ENCODE measurements at regions not wholly inside any gene's neighbourhood (a gene's known extent, or its start where the extent isn't known, plus 50 kb on each side); places are given as distances from the start of the nearest gene placed in this dataset.

- H3K27ac ChIP-seq (ENCODE audit: low read depth, low read length) = no peak overlapping the region
- no peaks in the 10 kb centered on the region for H3K9me3 ChIP-seq (ENCODE audit: insufficient read depth, low read depth, low read length)
- H3K9ac ChIP-seq (ENCODE audit: low read depth, low read length) = no peak overlapping the region
- H3K27me3 ChIP-seq (ENCODE audit: insufficient read depth, low read length) = no peaks in the 10 kb centered on the region
- H3K4me3 ChIP-seq (ENCODE audit: low read length) = no peak overlapping the region
- H3K4me1 ChIP-seq (ENCODE audit: insufficient read depth, low read length) = no peaks in the 10 kb centered on the region
- 97% methylated on average over 4 of the region's 4 CpGs for WGBS
- no peaks in the 10 kb centered on the region for H3K36me3 ChIP-seq (ENCODE audit: insufficient read depth, low read length)
Observed at GRCh38 chr2:210795506-210795905, 239.1 kb downstream of the CPS1 start.

GRCh38 chr2:210798180-210798579 lies 241.8 kb downstream of the CPS1 start:
- no peak overlapping the region for H3K4me3 ChIP-seq (ENCODE audit: low read length)
- no peaks in the 10 kb centered on the region for H3K36me3 ChIP-seq (ENCODE audit: insufficient read depth, low read length)
- WGBS = 61% methylated on average over 1 of the region's 1 CpG
- no peaks in the 10 kb centered on the region for H3K4me1 ChIP-seq (ENCODE audit: insufficient read depth, low read length)
- no peak overlapping the region for H3K27ac ChIP-seq (ENCODE audit: low read depth, low read length)
- H3K9me3 ChIP-seq (ENCODE audit: insufficient read depth, low read depth, low read length) = no peaks in the 10 kb centered on the region
- H3K27me3 ChIP-seq (ENCODE audit: insufficient read depth, low read length) = no peaks in the 10 kb centered on the region
- no peak overlapping the region for H3K9ac ChIP-seq (ENCODE audit: low read depth, low read length)

- Histone ChIP-seq H3K9ac (ENCODE audit: low read depth, low read length) (no peak overlapping the region), H3K27ac (ENCODE audit: low read depth, low read length) (no peak overlapping the region), H3K27me3 (ENCODE audit: insufficient read depth, low read length) (no peaks in the 10 kb centered on the region), H3K9me3 (ENCODE audit: insufficient read depth, low read depth, low read length) (no peaks in the 10 kb centered on the region), H3K4me3 (ENCODE audit: low read length) (no peak overlapping the region), H3K4me1 (ENCODE audit: insufficient read depth, low read length) (0 out of 2 replicates have a peak, but pooled peaks cover 4% of the 10 kb centered on the region), H3K36me3 (ENCODE audit: insufficient read depth, low read length) (no peaks in the 10 kb centered on the region)
- no CpG with 5 or more reads among the region's 1 CpG for WGBS
Observed at GRCh38 chr2:210814251-210815025, 258.0 kb downstream of the CPS1 start.

DNA sequence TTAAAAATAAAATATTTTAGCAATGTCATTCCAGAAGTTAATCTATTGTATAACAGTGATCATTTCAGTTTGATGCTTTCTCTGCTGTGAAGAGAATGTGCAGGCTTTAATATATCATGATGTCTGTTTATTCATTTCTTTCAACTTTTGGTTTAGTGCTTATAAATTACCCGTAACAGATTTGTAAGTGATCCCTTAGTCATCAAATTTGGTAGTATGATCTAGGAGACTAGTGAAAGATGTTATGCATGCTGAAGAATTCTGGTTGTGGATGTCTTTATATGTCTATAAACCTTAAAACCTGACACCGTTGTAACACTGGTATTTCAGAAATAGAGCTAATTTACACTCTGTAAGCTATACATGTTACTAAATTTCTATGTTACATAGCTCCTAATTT lies 260.4 kb downstream of the CPS1 start:
- WGBS = 95% methylated on average over 1 of the region's 2 CpGs
- H3K4me3 ChIP-seq (ENCODE audit: low read length) = no peak overlapping the region
- H3K36me3 ChIP-seq (ENCODE audit: insufficient read depth, low read length) = no peaks in the 10 kb centered on the region
- H3K9me3 ChIP-seq (ENCODE audit: insufficient read depth, low read depth, low read length) = no peaks in the 10 kb centered on the region
- 0 out of 2 replicates have a peak, but pooled peaks cover 4% of the 10 kb centered on the region for H3K4me1 ChIP-seq (ENCODE audit: insufficient read depth, low read length)
- H3K9ac ChIP-seq (ENCODE audit: low read depth, low read length) = no peak overlapping the region
- no peak overlapping the region for H3K27ac ChIP-seq (ENCODE audit: low read depth, low read length)
- no peaks in the 10 kb centered on the region for H3K27me3 ChIP-seq (ENCODE audit: insufficient read depth, low read length)

GRCh38 chr2:210818473-210818872 lies 262.1 kb downstream of the CPS1 start:
- 94% methylated on average over 3 of the region's 3 CpGs for WGBS
- H3K9ac ChIP-seq (ENCODE audit: low read depth, low read length) = no peak overlapping the region
- no peaks in the 10 kb centered on the region for H3K27me3 ChIP-seq (ENCODE audit: insufficient read depth, low read length)
- H3K4me1 ChIP-seq (ENCODE audit: insufficient read depth, low read length) = 0 out of 2 replicates have a peak, but pooled peaks cover 4% of the 10 kb centered on the region
- no peaks in the 10 kb centered on the region for H3K9me3 ChIP-seq (ENCODE audit: insufficient read depth, low read depth, low read length)
- no peak overlapping the region for H3K27ac ChIP-seq (ENCODE audit: low read depth, low read length)
- H3K4me3 ChIP-seq (ENCODE audit: low read length) = no peak overlapping the region
- H3K36me3 ChIP-seq (ENCODE audit: insufficient read depth, low read length) = no peaks in the 10 kb centered on the region

GRCh38 chr2:210833403-210833802 lies 277.0 kb downstream of the CPS1 start:
- Histone ChIP-seq H3K9me3 (ENCODE audit: insufficient read depth, low read depth, low read length) (no peaks in the 10 kb centered on the region), H3K9ac (ENCODE audit: low read depth, low read length) (no peak overlapping the region), H3K27ac (ENCODE audit: low read depth, low read length) (no peak overlapping the region), H3K27me3 (ENCODE audit: insufficient read depth, low read length) (no peaks in the 10 kb centered on the region), H3K4me1 (ENCODE audit: insufficient read depth, low read length) (no peaks in the 10 kb centered on the region), H3K36me3 (ENCODE audit: insufficient read depth, low read length) (no peaks in the 10 kb centered on the region), H3K4me3 (ENCODE audit: low read length) (no peak overlapping the region)

DNA sequence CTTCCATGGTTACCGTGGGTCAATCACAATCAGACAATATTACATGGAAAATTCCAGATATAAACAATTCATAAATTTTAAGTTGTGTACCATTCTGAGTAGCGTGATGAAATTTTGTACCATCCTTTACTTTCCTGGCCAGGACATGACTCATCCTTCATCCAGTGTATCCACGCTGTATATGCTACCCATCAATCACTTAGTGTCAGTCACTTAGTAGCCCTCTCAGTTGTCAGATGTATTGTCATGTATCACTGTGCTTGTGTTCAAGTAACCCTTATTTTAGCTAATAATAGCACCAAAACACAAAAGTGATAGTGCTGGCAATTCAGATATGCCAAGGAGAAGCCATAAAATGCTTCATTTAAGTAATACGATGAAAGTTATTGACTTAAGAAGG lies 282.6 kb downstream of the CPS1 start:
- H3K4me1 ChIP-seq (ENCODE audit: insufficient read depth, low read length) = 0 out of 2 replicates have a peak, but pooled peaks cover 7% of the 10 kb centered on the region
- H3K9me3 ChIP-seq (ENCODE audit: insufficient read depth, low read depth, low read length) = no peaks in the 10 kb centered on the region
- no peak overlapping the region for H3K4me3 ChIP-seq (ENCODE audit: low read length)
- H3K27me3 ChIP-seq (ENCODE audit: insufficient read depth, low read length) = no peaks in the 10 kb centered on the region
- no peak overlapping the region for H3K9ac ChIP-seq (ENCODE audit: low read depth, low read length)
- H3K27ac ChIP-seq (ENCODE audit: low read depth, low read length) = no peak overlapping the region
- H3K36me3 ChIP-seq (ENCODE audit: insufficient read depth, low read length) = no peaks in the 10 kb centered on the region
- 92% methylated on average over 4 of the region's 4 CpGs for WGBS

GRCh38 chr2:210839450-210839849 lies 283.1 kb downstream of the CPS1 start:
- 0 out of 2 replicates have a peak, but pooled peaks cover 7% of the 10 kb centered on the region for H3K4me1 ChIP-seq (ENCODE audit: insufficient read depth, low read length)
- no peak overlapping the region for H3K27ac ChIP-seq (ENCODE audit: low read depth, low read length)
- H3K9ac ChIP-seq (ENCODE audit: low read depth, low read length) = no peak overlapping the region
- no peak overlapping the region for H3K4me3 ChIP-seq (ENCODE audit: low read length)
- H3K36me3 ChIP-seq (ENCODE audit: insufficient read depth, low read length) = no peaks in the 10 kb centered on the region
- no peaks in the 10 kb centered on the region for H3K9me3 ChIP-seq (ENCODE audit: insufficient read depth, low read depth, low read length)
- H3K27me3 ChIP-seq (ENCODE audit: insufficient read depth, low read length) = no peaks in the 10 kb centered on the region

GRCh38 chr2:210842896-210843295 lies 286.5 kb downstream of the CPS1 start:
- 67% methylated on average over 3 of the region's 3 CpGs for WGBS
- Histone ChIP-seq H3K27ac (ENCODE audit: low read depth, low read length) (no peak overlapping the region), H3K4me1 (ENCODE audit: insufficient read depth, low read length) (0 out of 2 replicates have a peak, but pooled peaks cover 7% of the 10 kb centered on the region), H3K27me3 (ENCODE audit: insufficient read depth, low read length) (no peaks in the 10 kb centered on the region), H3K4me3 (ENCODE audit: low read length) (no peak overlapping the region), H3K9ac (ENCODE audit: low read depth, low read length) (no peak overlapping the region), H3K9me3 (ENCODE audit: insufficient read depth, low read depth, low read length) (no peaks in the 10 kb centered on the region), H3K36me3 (ENCODE audit: insufficient read depth, low read length) (no peaks in the 10 kb centered on the region)

- 100% methylated on average over 1 of the region's 1 CpG for WGBS
- no peak overlapping the region for H3K4me3 ChIP-seq (ENCODE audit: low read length)
- no peaks in the 10 kb centered on the region for H3K36me3 ChIP-seq (ENCODE audit: insufficient read depth, low read length)
- no peak overlapping the region for H3K27ac ChIP-seq (ENCODE audit: low read depth, low read length)
- no peaks in the 10 kb centered on the region for H3K9me3 ChIP-seq (ENCODE audit: insufficient read depth, low read depth, low read length)
- H3K4me1 ChIP-seq (ENCODE audit: insufficient read depth, low read length) = 0 out of 2 replicates have a peak, but pooled peaks cover 7% of the 10 kb centered on the region
- H3K27me3 ChIP-seq (ENCODE audit: insufficient read depth, low read length) = no peaks in the 10 kb centered on the region
- H3K9ac ChIP-seq (ENCODE audit: low read depth, low read length) = no peak overlapping the region
Observed at GRCh38 chr2:210844016-210844415, 287.6 kb downstream of the CPS1 start.

- peaks cover 47% of the 10 kb centered on the region for H3K4me1 ChIP-seq (ENCODE audit: insufficient read depth, low read length)
- no peak overlapping the region for H3K9ac ChIP-seq (ENCODE audit: low read depth, low read length)
- no peaks in the 10 kb centered on the region for H3K9me3 ChIP-seq (ENCODE audit: insufficient read depth, low read depth, low read length)
- WGBS = 20% methylated on average over 1 of the region's 2 CpGs
- no peak overlapping the region for H3K4me3 ChIP-seq (ENCODE audit: low read length)
- H3K27me3 ChIP-seq (ENCODE audit: insufficient read depth, low read length) = no peaks in the 10 kb centered on the region
- no peak overlapping the region for H3K27ac ChIP-seq (ENCODE audit: low read depth, low read length)
- H3K36me3 ChIP-seq (ENCODE audit: insufficient read depth, low read length) = no peaks in the 10 kb centered on the region
Observed at GRCh38 chr2:210859314-210859713, 302.9 kb downstream of the CPS1 start.
